GM12891 (cell line): ENCODE measurements at regions not wholly inside any gene's neighbourhood (a gene's known extent, or its start where the extent isn't known, plus 50 kb on each side); places are given as distances from the start of the nearest gene placed in this dataset.
"Not testable (repeated sequence)": the region's sequence is repeated elsewhere in the genome, so short reads cannot be mapped to it uniquely, and the experiment has no call there.

ENCODE experiments used
- DNase-seq: peaks from one replicate; pipeline ENCODE4 v3.0.0; 2011; ENCODE audit warnings: low spot score; ENCODE audit not compliant: insufficient read length
- FAIRE-seq: peaks from 2 replicates; lab custom pipeline; 2011; peaks lifted over from hg19 to GRCh38; lab: Jason Lieb, UNC
- PAX5 ChIP-seq: IDR thresholded peaks from 2 replicates; pipeline ENCODE4 v1.6.1; 2011; ENCODE audit warnings: low read length, moderate library complexity, mild to moderate bottlenecking; ENCODE audit not compliant: insufficient read depth, severe bottlenecking
- POLR2A ChIP-seq: IDR thresholded peaks from 2 replicates; pipeline ENCODE4 v1.6.1; 2011; ENCODE audit warnings: low read depth, low read length, control low read depth
- POLR2AphosphoS5 ChIP-seq: IDR thresholded peaks from 2 replicates; pipeline ENCODE4 v1.6.1; 2011; ENCODE audit warnings: low read depth, low read length, control low read depth
- POU2F2 ChIP-seq: IDR thresholded peaks from 2 replicates; pipeline ENCODE4 v1.6.1; 2011; ENCODE audit warnings: low read depth, mild to moderate bottlenecking, control low read depth, low read length, moderate library complexity
- SPI1 ChIP-seq: IDR thresholded peaks from 2 replicates; pipeline ENCODE4 v1.6.1; 2011; ENCODE audit warnings: low read depth, low read length, control low read depth
- TAF1 ChIP-seq: IDR thresholded peaks from 2 replicates; pipeline ENCODE4 v1.6.1; 2011; ENCODE audit warnings: low read depth, low read length, control low read depth

- DNase-seq (no peak), FAIRE-seq (no peak)
- TF ChIP-seq POLR2AphosphoS5 (no peak), POU2F2 (no peak), POLR2A (no peak)
These were observed 1116.2 kb downstream of the SUCLG1 start for GRCh38 chr2:83342860-83343329.

GRCh38 chr2:83340424-83340823, 1118.7 kb downstream of the SUCLG1 start:
- no peak for DNase-seq
- FAIRE-seq, result no peak
- TF ChIP-seq TAF1, result no peak
- TF ChIP-seq POU2F2, result no peak
- TF ChIP-seq PAX5, result no peak
- TF ChIP-seq POLR2AphosphoS5, result no peak
- no peak for TF ChIP-seq SPI1
- TF ChIP-seq POLR2A, result no peak

- not testable (repeated sequence) for FAIRE-seq
These were observed 1119.1 kb downstream of the SUCLG1 start for GRCh38 chr2:83339942-83340341.

GRCh38 chr2:83331810-83332209, 1127.3 kb downstream of the SUCLG1 start:
- no peak for DNase-seq
- TF ChIP-seq POU2F2 (no peak), SPI1 (no peak), POLR2AphosphoS5 (no peak), TAF1 (no peak), POLR2A (no peak), PAX5 (no peak)

More at GRCh38 chr2:83339942-83340341, 1119.1 kb downstream of the SUCLG1 start:
- not testable (repeated sequence) for DNase-seq

GRCh38 chr2:83323038-83323437, 1136.0 kb downstream of the SUCLG1 start:
- FAIRE-seq (no peak), DNase-seq (no peak)
- TF ChIP-seq PAX5, result no peak
- no peak for TF ChIP-seq POU2F2
- no peak for TF ChIP-seq TAF1
- no peak for TF ChIP-seq SPI1
- TF ChIP-seq POLR2A, result no peak
- TF ChIP-seq POLR2AphosphoS5, result no peak

More at GRCh38 chr2:83331810-83332209, 1127.3 kb downstream of the SUCLG1 start:
- no peak for FAIRE-seq

- TF ChIP-seq POU2F2 (no peak), PAX5 (no peak), SPI1 (no peak), POLR2AphosphoS5 (no peak), POLR2A (no peak), TAF1 (no peak)
- DNase-seq (no peak), FAIRE-seq (no peak)
These were observed 1139.0 kb downstream of the SUCLG1 start for GRCh38 chr2:83320053-83320452.

GRCh38 chr2:83305758-83306378, 1153.2 kb downstream of the SUCLG1 start:
- FAIRE-seq (no peak), DNase-seq (no peak)
- TF ChIP-seq TAF1, result no peak
- no peak for TF ChIP-seq SPI1
- TF ChIP-seq POLR2A, result no peak
- no peak for TF ChIP-seq POU2F2
- TF ChIP-seq PAX5, result no peak
- no peak for TF ChIP-seq POLR2AphosphoS5

GRCh38 chr2:83291083-83291482, 1168.0 kb downstream of the SUCLG1 start:
- TF ChIP-seq PAX5 (no peak), TAF1 (no peak), SPI1 (no peak)
- FAIRE-seq (no peak), DNase-seq (no peak)

GRCh38 chr2:83282841-83283240, 1176.2 kb downstream of the SUCLG1 start:
- no peak for DNase-seq
- TF ChIP-seq TAF1 (no peak), POLR2A (no peak), POU2F2 (no peak), POLR2AphosphoS5 (no peak), PAX5 (no peak), SPI1 (no peak)
- FAIRE-seq, result no peak

GRCh38 chr2:83282043-83282795, 1176.9 kb downstream of the SUCLG1 start:
- FAIRE-seq, result no peak
- TF ChIP-seq TAF1, result no peak
- TF ChIP-seq POLR2A, result no peak
- TF ChIP-seq POU2F2, result no peak
- no peak for TF ChIP-seq SPI1
- TF ChIP-seq PAX5, result no peak
- no peak for TF ChIP-seq POLR2AphosphoS5
- no peak for DNase-seq
